Gastroesophageal sphincter (tissue), 3 donors: ENCODE measurements at regions not wholly inside any gene's neighbourhood (a gene's known extent, or its start where the extent isn't known, plus 50 kb on each side); places are given as distances from the start of the nearest gene placed in this dataset.

ENCODE experiments used
- EP300 ChIP-seq: sonication (generic); formaldehyde crosslinking; IDR thresholded peaks from one replicate; pipeline ENCODE4 v1.6.1; 2017; ENCODE audit warnings: antibody characterized with exemption, mild to moderate bottlenecking
- POLR2A ChIP-seq, 2 donors: fragments of 450-650 bp; IDR thresholded peaks; one replicate each; pipeline ENCODE4 v1.6.1; 2017; ENCODE audit warnings: antibody characterized with exemption in 2 of 2, mild to moderate bottlenecking in 2 of 2, moderate library complexity in 1 of 2
- POLR2AphosphoS5 ChIP-seq: sonication (generic); formaldehyde crosslinking; IDR thresholded peaks from one replicate; pipeline ENCODE4 v1.6.1; 2017; ENCODE audit warnings: antibody characterized with exemption
- TF ChIP-seq, protein P1 (sequence below), 4 experiments: fragments of 200-600 bp in 2 of 4; fragments of 450-650 bp in 2 of 4; sonication (generic) in 1 of 4; IDR thresholded peaks; one replicate each; pipeline ENCODE4 v1.5.1; 2017 to 2019; ENCODE audit warnings: antibody characterized with exemption in 4 of 4, mild to moderate bottlenecking in 2 of 4, moderate library complexity in 2 of 4

DNA sequence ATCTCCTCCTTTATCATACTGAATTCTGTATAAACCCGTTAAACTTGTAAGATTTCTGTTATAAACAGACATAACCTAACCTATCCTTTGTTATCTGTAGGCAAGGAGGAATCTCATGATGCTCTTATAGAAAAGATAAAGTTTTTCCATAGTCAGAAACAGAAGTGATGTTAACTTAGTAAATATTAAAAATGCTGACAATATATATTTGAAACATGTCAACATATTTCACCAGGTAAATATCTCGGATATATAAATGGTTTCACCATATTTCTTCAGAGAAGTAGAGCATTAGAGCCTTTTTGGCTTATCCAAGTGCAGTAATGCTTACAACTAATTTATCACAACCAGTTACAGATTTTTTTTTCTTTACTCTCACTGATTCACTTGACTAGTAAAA, 625.9 kb downstream of the PDHA2 start:
- TF ChIP-seq, protein P1, sequence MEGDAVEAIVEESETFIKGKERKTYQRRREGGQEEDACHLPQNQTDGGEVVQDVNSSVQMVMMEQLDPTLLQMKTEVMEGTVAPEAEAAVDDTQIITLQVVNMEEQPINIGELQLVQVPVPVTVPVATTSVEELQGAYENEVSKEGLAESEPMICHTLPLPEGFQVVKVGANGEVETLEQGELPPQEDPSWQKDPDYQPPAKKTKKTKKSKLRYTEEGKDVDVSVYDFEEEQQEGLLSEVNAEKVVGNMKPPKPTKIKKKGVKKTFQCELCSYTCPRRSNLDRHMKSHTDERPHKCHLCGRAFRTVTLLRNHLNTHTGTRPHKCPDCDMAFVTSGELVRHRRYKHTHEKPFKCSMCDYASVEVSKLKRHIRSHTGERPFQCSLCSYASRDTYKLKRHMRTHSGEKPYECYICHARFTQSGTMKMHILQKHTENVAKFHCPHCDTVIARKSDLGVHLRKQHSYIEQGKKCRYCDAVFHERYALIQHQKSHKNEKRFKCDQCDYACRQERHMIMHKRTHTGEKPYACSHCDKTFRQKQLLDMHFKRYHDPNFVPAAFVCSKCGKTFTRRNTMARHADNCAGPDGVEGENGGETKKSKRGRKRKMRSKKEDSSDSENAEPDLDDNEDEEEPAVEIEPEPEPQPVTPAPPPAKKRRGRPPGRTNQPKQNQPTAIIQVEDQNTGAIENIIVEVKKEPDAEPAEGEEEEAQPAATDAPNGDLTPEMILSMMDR (IDR thresholded peaks at IDR 0.05): no peak
- no peak for TF ChIP-seq POLR2A (IDR thresholded peaks at IDR 0.05)
- TF ChIP-seq POLR2AphosphoS5: no peak
- TF ChIP-seq EP300: no peak
